Neural cell (in vitro differentiated cells): ENCODE measurements at regions not wholly inside any gene's neighbourhood (a gene's known extent, or its start where the extent isn't known, plus 50 kb on each side); places are given as distances from the start of the nearest gene placed in this dataset.

Experiments used
- EP300 ChIP-seq: fragments of 450-650 bp; conservative IDR thresholded peaks from 2 replicates; pipeline ENCODE4 v1.6.1; 2014; ENCODE audit warnings: antibody characterized with exemption, mild to moderate bottlenecking, moderate library complexity; ENCODE audit not compliant: poor library complexity, severe bottlenecking
- POLR2AphosphoS5 ChIP-seq: IDR thresholded peaks from 2 replicates; pipeline ENCODE4 v1.6.1; 2012
- RAD21 ChIP-seq: fragments of 450-650 bp; conservative IDR thresholded peaks from 2 replicates; pipeline ENCODE4 v1.6.1; 2014; ENCODE audit warnings: antibody characterized with exemption, mild to moderate bottlenecking, moderate library complexity
- TF ChIP-seq, protein P1 (sequence below): fragments of 450-650 bp; IDR thresholded peaks from 2 replicates; pipeline ENCODE4 v1.5.1; 2014; ENCODE audit warnings: antibody characterized with exemption, mild to moderate bottlenecking, moderate library complexity; ENCODE audit not compliant: poor library complexity, severe bottlenecking

DNA sequence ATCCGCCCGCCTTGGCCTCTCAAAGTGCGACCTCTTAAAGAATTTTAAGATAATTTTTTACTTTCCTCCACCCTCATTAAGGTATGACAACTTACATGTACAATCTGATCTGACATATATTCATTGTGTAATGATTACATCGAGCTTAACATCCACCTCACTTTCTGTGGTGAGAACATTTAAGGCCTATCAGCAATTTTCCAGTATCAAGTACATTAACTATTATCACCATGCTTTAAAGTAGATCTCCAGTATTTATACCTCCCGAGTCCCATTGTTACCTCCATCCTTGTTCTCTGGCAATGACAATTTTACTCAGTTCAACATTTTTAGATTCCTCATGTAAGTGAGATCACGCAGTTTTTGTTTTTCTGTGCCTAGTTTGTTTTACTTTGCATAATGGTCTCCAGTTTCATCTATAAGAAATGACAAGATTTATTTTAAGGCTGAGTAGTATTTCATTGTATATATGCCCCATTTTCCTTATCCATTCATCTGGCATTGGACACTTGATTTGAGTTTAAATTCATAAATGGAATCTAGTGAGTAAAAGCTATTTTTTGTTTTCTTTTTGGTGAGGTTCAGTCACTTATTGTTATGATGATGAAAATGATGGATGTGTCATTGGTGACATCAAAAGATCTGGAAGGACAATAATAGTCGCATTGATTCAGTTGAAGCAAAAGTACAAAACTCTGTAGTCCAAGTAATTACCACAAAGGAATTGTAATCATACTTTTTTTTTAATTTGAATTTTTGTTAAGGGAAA is 87.0 kb downstream of the OR2B2 start:
- TF ChIP-seq EP300: no peak
- TF ChIP-seq POLR2AphosphoS5: no peak
- TF ChIP-seq, protein P1, sequence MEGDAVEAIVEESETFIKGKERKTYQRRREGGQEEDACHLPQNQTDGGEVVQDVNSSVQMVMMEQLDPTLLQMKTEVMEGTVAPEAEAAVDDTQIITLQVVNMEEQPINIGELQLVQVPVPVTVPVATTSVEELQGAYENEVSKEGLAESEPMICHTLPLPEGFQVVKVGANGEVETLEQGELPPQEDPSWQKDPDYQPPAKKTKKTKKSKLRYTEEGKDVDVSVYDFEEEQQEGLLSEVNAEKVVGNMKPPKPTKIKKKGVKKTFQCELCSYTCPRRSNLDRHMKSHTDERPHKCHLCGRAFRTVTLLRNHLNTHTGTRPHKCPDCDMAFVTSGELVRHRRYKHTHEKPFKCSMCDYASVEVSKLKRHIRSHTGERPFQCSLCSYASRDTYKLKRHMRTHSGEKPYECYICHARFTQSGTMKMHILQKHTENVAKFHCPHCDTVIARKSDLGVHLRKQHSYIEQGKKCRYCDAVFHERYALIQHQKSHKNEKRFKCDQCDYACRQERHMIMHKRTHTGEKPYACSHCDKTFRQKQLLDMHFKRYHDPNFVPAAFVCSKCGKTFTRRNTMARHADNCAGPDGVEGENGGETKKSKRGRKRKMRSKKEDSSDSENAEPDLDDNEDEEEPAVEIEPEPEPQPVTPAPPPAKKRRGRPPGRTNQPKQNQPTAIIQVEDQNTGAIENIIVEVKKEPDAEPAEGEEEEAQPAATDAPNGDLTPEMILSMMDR: no peak
- TF ChIP-seq RAD21: no peak
